HG03571 (cell line): ENCODE measurements at regions not wholly inside any gene's neighbourhood (a gene's known extent, or its start where the extent isn't known, plus 50 kb on each side); places are given as distances from the start of the nearest gene placed in this dataset.
"Not testable (repeated sequence)": the region's sequence is repeated elsewhere in the genome, so short reads cannot be mapped to it uniquely, and the experiment has no call there.

Experiments
- ATAC-seq: cut with Tn5 transposase; IDR thresholded peaks from one replicate; pipeline ENCODE4 v1.9.1; 2021; ENCODE audit not compliant: unreplicated experiment

DNA sequence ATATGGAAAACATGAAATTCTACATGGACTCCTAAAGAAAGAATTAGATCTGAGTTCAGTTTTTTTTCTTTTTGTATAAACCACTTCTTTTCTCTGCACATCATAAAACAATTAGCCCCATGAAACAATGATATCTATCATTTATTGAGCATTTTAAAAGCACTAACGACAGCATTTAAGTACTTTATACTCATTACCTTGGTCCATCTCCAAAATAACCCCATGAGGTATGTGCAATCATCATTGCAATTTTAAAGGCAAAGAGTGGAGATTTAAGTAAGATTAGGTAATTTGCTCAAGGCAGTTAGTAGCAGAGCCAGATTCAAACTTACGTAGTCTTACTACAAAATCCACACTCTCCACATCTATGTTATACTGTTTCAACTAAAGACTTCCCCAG, 177.7 kb upstream of the RAG2 start:
- ATAC-seq, result no peak

GRCh38 chr11:36775130-36775529, 177.1 kb upstream of the RAG2 start:
- no peak for ATAC-seq

- no peak for ATAC-seq
Observed at GRCh38 chr11:36774603-36775002, 176.6 kb upstream of the RAG2 start.

- no peak for ATAC-seq
Observed at GRCh38 chr11:36763187-36763586, 165.2 kb upstream of the RAG2 start.

DNA sequence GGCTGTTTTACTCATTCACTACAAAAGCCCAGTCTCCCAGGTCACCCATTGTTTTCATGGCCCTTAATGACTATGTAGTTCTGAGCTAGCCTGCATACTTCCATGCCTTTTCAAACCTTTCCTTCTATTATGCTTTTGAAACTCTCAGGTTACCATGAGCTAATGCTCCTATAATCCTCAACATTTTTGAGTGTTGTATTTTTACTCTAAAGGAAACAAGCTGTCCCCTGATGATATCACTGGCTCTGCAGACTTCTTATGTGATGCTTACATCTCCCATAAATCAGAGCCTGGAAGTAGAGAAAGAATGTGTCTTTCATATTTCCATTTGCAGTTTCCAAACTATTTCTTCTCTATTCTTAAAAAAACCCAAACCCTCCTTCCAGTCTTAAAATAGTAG, 159.0 kb upstream of the RAG2 start:
- ATAC-seq, result no peak

- ATAC-seq, result no peak
Observed at GRCh38 chr11:36753960-36754359, 155.9 kb upstream of the RAG2 start.

GRCh38 chr11:36751996-36752395, 154.0 kb upstream of the RAG2 start:
- ATAC-seq, result no peak

GRCh38 chr11:36751335-36751781, 153.3 kb upstream of the RAG2 start:
- ATAC-seq, result no peak

DNA sequence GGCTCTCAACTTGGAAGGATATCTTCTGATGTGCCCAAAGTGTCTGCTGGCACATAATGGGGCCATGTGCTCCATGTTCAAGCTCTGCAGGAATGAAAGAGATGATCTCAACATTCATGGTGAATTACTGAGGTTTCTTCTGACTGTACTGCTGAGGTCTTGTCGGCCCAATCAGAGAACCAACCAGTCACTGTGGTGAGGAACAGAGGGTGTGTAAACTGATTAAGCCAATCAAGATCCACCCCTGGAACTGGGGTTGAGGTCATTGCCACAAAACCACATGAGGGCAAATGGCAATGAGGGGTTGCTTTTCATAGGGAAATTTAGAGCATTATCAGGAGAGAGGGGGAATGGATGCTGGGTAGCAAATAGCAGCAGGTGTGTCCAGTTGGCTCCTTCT, 152.3 kb upstream of the RAG2 start:
- ATAC-seq, result no peak

GRCh38 chr11:36748836-36749235, 150.8 kb upstream of the RAG2 start:
- ATAC-seq, result no peak

- ATAC-seq, result peak; percentile 94
Observed at GRCh38 chr11:36746886-36747710, 149.1 kb upstream of the RAG2 start.

DNA sequence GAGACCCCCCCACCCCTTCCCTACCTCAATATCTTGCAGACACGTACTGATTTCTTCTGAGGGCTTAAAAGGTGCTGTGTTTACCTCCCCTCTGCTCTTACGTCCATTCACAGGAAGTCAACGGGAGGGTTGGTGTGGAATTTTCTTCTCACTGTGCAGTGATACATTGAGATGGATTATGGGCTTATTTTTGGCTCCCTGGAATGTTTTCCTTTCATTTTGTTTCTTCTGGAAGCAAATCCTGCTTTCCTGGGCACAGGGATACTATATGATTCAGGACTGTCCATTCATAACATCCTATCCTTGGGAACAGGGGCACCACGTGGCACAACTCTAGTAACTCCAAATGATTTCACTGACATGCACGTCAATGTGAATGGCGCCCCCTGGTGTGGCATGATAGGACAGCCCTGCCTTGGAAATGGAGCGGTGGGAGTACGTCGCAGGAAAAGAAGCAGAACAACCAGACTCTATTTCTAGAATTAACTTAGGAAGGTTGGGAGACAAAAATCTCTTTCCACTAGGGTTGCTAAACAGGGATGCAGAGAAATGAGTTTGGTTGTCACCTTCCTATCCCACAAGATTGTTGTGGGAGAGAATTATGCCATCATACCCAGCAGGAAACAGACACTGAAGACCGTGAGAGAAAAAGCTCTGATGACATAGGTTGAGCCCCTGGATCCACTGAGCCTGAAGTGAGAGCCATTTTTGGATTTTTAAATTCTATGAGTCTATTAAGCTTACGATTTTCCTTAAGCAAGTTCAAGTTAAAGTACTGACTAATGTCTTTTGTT, 146.5 kb upstream of the RAG2 start:
- no peak for ATAC-seq

- peak; percentile 50 for ATAC-seq
Observed at GRCh38 chr11:36743039-36743438, 145.0 kb upstream of the RAG2 start.

DNA sequence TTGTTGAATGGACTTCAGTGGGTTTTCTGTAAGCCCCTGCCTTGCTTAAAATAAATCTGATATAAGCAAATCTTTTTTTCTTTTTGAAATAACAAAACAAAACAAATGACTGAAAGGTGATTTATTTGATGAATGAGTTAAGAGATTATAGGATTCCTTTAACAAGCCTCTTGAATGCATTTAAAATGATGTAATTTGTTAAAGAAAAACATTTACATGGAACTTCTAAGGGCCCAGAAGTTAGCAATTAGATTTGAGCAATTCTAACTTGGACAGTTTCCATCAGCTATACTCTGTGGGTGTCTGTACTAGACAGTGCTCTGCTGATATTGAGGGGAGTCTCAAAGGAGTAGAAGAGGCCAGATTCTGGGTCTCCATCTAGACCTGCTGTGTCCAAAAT, 143.5 kb upstream of the RAG2 start:
- no peak for ATAC-seq

DNA sequence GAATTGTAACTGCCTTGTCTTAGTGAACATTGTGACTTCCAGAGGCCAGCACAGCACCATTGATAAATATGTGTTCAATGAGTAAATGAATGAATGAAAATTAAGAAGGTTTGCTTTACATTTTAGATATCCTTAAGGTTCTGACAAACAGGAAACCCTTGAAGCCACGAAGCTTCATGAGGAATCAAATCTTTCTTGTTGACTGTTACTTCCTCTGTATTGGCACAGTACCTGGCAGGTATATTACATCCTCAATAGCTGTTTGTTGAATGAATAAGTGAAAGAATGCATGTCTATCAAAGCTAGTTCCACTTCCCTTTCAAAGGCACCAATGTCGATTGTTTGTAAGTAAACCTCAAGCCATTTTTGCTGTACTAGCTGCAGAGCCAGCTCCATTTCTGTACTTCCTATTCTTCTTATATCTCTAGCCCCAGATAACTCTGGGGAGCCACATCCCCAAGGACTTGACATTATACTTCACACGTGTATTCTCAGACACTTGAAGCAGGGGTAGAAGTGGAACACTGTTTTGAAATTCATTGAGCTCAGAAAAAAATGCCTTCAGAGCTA, 140.3 kb upstream of the RAG2 start:
- ATAC-seq, result no peak

GRCh38 chr11:36736103-36736502, 138.1 kb upstream of the RAG2 start:
- ATAC-seq, result no peak

DNA sequence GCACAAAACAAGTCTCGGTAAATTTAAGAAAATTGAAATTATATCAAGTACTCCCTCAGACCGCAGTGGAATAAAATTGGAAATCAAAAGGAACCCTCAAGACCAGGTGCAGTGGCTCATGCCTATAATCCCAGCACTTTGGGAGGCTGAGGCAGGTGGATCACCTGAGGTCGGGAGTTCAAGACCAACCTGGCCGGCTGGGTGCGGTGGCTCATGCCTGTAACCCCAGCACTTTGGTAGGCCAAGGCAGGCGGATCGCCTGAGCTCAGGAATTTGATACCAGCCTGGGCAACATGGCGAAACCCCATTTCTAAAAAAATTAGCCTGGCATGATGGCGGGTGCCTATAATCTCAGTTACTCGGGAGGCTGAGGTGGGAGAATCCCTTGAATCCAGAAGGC, 135.7 kb upstream of the RAG2 start:
- ATAC-seq, result not testable (repeated sequence)

DNA sequence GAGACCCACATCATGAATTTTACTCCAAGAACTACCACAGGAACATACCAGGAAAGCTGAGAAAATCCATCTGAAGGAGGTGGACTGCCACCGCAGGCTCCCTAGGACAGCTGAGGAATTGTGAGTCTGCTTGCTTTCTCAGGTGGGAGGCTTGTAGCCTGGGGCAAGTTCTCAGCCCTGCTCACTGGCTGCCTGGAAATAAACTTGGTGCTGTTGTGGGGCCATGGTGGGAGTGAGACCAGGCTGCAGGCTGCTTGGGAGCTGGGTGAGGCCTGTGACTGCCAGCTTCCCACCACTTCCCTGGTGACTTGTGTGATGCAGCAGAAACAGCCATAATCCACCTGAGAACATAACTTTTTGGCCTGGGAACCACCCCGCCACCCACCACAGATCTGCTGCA, 132.7 kb upstream of the RAG2 start:
- no peak for ATAC-seq

- ATAC-seq, result no peak
Observed at GRCh38 chr11:36729825-36730224, 131.8 kb upstream of the RAG2 start.

- no peak for ATAC-seq
Observed at GRCh38 chr11:36726420-36726819, 128.4 kb upstream of the RAG2 start.

DNA sequence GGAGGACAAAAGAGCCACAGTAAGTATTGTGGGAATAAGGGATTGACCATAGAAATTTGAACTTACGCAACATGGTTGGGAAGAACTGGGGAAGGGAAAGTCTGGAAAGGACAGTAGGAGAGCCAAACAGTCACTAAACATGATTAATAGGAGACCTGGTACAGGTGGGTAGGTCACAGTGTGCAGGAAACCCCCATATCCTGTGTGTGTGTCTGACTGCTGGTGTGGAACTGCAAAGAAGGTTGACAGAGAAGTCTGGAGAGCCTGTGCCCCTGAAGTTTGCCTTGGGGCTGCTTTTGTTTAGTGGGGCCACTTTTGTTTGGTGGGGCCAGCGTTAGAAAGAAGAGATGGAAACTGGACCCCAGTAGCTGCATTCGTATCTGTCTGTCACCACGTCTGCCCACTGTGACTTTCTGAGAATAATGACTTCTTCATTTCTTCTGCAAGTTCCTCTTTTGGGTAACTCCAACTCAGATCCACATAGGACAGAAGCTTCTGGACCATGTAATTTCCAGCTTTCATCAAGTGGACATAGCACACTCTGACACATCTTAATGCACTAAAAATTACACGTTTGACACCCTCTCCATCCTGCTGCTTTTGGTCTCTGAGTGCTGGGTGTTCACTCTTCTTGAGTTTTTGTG, 126.8 kb upstream of the RAG2 start:
- peak; percentile 60 for ATAC-seq
